Testis (tissue), 2 donors: ENCODE measurements at regions not wholly inside any gene's neighbourhood (a gene's known extent, or its start where the extent isn't known, plus 50 kb on each side); places are given as distances from the start of the nearest gene placed in this dataset.

Source experiments
- DNase-seq: peaks from one replicate; pipeline ENCODE4 v3.0.0-alpha.2; 2019
- H3K27ac ChIP-seq, 2 donors: fragments of 200-600 bp; sonication (generic); one replicate each; pipeline ENCODE4 v1.5.1; 2019
- H3K27me3 ChIP-seq: fragments of 200-600 bp; sonication (generic); one replicate; pipeline ENCODE4 v1.5.1; 2019
- H3K36me3 ChIP-seq: fragments of 200-600 bp; sonication (generic); one replicate; pipeline ENCODE4 v1.5.1; 2017; ENCODE audit warnings: low read depth; ENCODE audit errors: missing control alignments
- H3K4me1 ChIP-seq: fragments of 200-600 bp; sonication (generic); one replicate; pipeline ENCODE4 v1.5.1; 2019
- H3K4me3 ChIP-seq, 2 donors: fragments of 200-600 bp; sonication (generic); one replicate each; pipeline ENCODE4 v1.5.1; 2017 to 2019
- H3K9me3 ChIP-seq: fragments of 200-600 bp; sonication (generic); one replicate; pipeline ENCODE4 v1.5.1; 2017
- CTCF ChIP-seq, 3 experiments: fragments of 450-650 bp in 2 of 3; fragments of 200-600 bp in 1 of 3; sonication (generic) in 1 of 3; IDR thresholded peaks; one replicate each; pipeline ENCODE4 v1.5.1; 2016 to 2019; ENCODE audit warnings: antibody characterized with exemption in 3 of 3, mild to moderate bottlenecking in 2 of 3, moderate library complexity in 1 of 3
- POLR2A ChIP-seq: fragments of 450-650 bp; IDR thresholded peaks from one replicate; pipeline ENCODE4 v1.6.1; 2017; ENCODE audit warnings: antibody characterized with exemption, mild to moderate bottlenecking, moderate library complexity
- WGBS, 2 donors: methylation state at CpG; one replicate each; pipeline ENCODE4 v1.1.5; 2018; 5-methylcytosine and 5-hydroxymethylcytosine counted together
- intact Hi-C: fragments of 100-400 bp; cut with DNase I; formaldehyde crosslinking; loops from one replicate; pipeline ENCODE4 v1.15.1; 2023; ENCODE audit warnings: low total_unique reads

- Histone ChIP-seq H3K36me3 (no peaks in the 10 kb centered on the region), H3K27ac (no peak overlapping the region), H3K9me3 (no peaks in the 10 kb centered on the region), H3K27me3 (no peaks in the 10 kb centered on the region), H3K4me3 (no peak overlapping the region), H3K4me1 (no peaks in the 10 kb centered on the region)
- WGBS, 2 donors, result 91 to 96% methylated on average over 7 of the region's 7 CpGs
- intact Hi-C loops, result no loop called here
- TF ChIP-seq POLR2A (no peak), CTCF (IDR thresholded peaks at IDR 0.05) (no peak)
- no peak for DNase-seq
Measured at GRCh38 chr6:119628691-119629594, 279.4 kb upstream of the MAN1A1 start.

DNA sequence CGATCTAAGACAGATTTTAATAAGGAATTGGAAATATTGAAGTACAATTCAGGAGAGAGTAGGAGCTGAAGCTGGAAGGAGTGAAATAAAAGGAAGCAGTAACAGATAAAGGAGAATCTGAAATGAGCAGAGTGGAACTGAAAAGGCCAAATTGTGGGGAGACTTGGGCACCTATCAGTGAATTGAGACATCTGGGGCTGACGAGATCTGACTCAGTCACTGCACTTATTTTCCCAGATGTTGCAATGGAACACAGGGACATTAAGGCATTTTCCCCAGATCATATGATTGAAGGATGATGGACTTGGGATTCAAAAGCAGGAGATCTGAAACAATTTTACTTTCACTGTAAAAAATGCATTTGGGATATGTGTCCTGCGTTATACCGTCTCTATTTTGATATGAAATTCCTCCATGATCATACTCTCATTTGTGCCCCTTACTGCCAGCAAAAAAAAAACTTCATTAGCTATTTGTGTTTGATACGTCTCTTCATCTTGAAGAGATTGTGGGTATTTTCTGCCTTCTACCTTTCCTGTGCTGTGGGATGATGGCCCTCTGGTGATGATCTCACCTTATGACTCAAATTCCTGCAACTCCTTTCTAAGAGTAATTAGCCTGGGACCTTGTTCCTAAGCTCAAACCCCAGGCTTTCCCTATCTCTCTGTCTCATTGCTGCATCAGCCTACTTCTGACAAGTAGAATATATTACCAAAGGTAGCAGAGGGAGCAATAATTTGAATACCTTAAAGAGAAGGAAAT lies 278.5 kb upstream of the MAN1A1 start:
- DNase-seq, result no peak
- H3K9me3 ChIP-seq, result no peaks in the 10 kb centered on the region
- no peaks in the 10 kb centered on the region for H3K4me1 ChIP-seq
- no peak overlapping the region for H3K27ac ChIP-seq
- H3K36me3 ChIP-seq, result no peaks in the 10 kb centered on the region
- intact Hi-C loops, result no loop called here
- H3K27me3 ChIP-seq, result no peaks in the 10 kb centered on the region
- WGBS, 2 donors, result 80 to 84% methylated on average over 5 of the region's 5 CpGs
- no peak overlapping the region for H3K4me3 ChIP-seq
- no peak for TF ChIP-seq POLR2A
- TF ChIP-seq CTCF (IDR thresholded peaks at IDR 0.05), result no peak

DNA sequence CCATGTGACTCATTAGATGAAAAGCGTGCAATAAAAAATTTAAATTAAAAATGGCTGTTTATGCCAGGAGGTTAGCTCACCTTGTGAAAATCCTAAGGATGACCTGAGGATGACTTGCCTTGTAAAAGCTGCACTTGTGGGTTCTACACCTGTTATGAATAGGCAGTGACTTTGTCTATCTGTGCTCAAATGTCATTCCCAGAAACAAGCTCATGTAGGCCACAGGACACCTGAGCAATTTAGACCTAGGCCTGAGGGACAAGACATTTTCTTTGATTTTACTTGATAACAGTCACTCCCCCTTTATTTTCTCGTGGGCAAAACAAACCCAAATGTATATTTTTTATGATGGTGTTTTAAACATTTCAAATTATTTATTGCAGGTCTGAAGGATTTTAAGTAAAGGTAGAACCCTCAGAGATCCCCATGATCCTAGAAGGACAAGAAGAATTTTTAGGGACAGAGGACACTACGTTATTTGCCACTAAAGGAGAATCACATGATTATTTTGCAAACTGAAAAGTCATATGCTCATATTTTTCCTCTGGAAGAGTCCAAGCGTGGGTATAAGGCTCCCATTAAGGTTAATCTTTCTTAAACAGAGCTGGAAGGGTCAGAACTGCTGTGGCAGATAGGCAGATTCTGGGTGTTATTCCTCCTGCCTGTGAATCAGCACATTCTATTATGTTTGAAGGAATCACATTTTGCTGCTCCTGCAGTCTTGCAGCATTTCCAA lies 277.5 kb upstream of the MAN1A1 start:
- no peak for DNase-seq
- Histone ChIP-seq H3K27ac (no peak overlapping the region), H3K4me3 (no peak overlapping the region), H3K4me1 (no peaks in the 10 kb centered on the region), H3K9me3 (no peaks in the 10 kb centered on the region), H3K27me3 (no peaks in the 10 kb centered on the region), H3K36me3 (no peaks in the 10 kb centered on the region)
- intact Hi-C loops, result no loop called here
- 84 to 89% methylated on average over 4 of the region's 4 CpGs for WGBS, 2 donors
- TF ChIP-seq POLR2A (no peak), CTCF (IDR thresholded peaks at IDR 0.05) (no peak)

DNA sequence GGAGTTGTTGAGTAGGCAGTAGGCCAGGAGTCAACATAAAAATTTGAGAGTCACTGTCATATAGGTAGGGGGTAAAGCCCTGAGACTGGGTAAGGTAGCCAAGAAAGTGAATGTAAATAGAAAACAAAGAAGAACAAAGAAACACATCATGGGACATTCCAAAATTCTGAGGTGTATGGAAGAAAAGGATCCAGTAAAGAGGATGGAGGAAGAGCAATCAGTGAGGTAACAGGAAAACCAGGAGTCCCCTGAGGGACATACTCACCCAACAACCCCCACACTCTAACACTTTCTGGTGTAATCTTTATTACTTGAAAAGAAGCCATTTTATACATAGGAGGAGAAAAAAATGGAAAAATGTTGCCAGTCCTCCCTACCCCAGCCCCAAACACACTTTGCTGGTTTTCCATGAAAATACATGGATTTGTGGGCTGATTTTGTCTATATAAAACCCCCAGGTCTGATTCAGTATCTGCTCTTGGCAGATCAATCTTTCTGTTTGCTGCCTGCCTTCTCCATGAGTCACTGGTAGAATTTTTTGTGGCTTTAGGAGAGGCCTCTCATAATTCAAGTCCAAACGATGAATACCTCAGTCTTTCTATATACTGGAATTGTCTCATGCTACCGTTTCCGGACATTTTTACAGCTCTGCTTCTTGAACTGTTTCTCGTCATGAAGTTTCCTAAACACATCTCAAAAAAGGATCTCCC lies 271.4 kb upstream of the MAN1A1 start:
- H3K27me3 ChIP-seq, result no peaks in the 10 kb centered on the region
- no peaks in the 10 kb centered on the region for H3K4me1 ChIP-seq
- H3K4me3 ChIP-seq, result no peak overlapping the region
- no peaks in the 10 kb centered on the region for H3K9me3 ChIP-seq
- no peak for DNase-seq
- WGBS, 2 donors, result 81 to 83% methylated on average over 4 of the region's 4 CpGs
- H3K27ac ChIP-seq, result no peak overlapping the region
- H3K36me3 ChIP-seq, result no peaks in the 10 kb centered on the region
- TF ChIP-seq POLR2A, result no peak
- intact Hi-C loops, result loop anchor here (5.0 kb wide), 1 partner anchor 459 kb away; no protein-coding TSS in a partner anchor
